GM21381 (cell line): ENCODE measurements at regions not wholly inside any gene's neighbourhood (a gene's known extent, or its start where the extent isn't known, plus 50 kb on each side); places are given as distances from the start of the nearest gene placed in this dataset.

Source experiments
- ATAC-seq: cut with Tn5 transposase; IDR thresholded peaks from one replicate; pipeline ENCODE4 v1.9.1; 2021; ENCODE audit warnings: mild to moderate bottlenecking, moderate library complexity; ENCODE audit not compliant: unreplicated experiment

DNA sequence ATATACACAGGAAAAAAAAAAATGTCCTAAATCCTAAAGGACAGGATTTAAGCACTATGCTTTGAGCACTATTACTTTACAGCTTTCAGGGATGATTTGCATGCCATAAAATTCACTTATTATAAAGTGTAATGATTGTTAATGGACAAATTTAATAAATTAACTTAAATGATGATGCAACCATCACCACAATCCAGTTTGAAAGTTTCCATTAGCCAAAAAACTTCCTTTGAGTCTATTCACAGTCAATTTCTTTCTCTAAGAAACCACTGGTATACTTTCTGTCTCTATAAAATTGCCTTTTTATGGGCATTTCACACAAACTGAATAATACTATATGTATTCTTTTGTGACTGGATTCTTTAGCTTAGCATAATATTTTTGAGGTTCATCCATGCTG is 111.1 kb upstream of the RIOK3 start:
- ATAC-seq = no peak

DNA sequence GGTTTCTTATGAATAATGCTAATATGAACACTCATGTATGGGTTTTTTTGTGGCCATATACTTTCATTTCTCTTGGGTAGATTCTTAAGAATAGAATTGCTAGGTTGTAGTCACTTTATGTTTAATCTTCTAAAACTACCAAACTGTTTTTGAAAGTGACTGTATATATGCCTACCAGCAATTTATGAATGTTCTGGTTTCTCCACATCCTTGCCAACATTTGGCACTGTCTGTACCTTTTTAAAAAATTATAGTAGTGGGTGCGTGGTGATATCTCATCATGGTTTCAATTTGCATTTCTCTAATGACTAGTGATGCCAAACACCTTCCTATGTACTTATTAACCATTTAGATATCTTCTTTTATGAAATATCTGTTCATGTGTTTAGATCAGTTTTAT is 110.6 kb upstream of the RIOK3 start:
- no peak for ATAC-seq

DNA sequence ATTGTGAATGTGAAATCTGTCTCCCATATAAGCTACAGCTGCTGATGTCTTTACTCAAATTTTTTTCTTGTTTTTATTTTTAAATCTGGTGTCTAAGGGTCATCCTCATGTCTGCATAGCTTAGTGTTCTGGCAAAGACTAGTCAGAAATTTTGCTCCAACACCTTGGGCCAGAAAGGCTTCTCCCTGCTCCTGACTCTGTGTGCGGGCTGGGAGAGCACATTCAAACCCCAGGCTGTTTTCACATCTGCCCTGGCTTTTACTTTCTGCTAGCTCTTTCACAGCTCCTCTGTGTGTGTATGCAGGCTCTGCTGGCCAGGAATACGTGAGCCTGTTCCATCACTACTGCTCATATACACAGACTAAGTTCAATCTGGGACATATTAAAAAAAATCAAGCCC is 102.9 kb upstream of the RIOK3 start:
- ATAC-seq = no peak

DNA sequence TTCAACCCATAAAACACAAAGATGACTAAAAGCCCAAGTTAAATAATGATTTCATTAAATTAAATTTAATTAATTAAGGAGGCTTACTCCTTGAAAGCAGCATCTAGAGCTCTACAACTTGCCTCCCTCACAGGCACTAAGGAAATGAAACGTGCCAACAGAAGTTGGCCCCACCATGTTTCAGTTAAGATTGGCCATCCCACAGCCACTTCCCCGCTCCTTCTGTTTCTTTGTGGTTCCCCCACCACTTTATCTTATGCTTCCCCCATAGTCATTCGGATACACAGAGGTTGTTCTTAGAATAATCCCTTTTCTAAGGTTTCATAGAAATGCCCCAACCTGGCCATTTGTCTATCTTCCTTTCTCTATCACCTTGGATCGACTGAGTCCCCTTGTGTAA is 101.6 kb upstream of the RIOK3 start:
- no peak for ATAC-seq

DNA sequence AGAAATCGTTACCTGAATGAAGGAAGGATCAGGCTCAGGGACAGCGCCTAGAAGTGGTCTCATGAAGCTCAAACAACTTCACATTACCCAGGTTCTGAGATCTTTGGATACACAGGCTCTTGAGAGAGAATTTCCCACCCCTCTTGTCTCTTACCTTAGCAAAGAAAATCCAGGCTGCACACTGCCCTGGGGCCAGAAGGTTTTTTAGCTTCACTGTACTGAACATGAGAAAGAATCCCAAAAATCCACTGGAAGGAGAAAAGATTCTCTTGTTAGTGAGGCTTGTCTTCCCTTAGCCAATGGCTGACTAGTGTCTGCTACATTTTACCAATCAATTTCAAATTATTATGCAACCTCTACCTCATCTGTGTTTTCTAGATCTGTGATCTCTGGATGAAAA is 101.0 kb upstream of the RIOK3 start:
- ATAC-seq = no peak

DNA sequence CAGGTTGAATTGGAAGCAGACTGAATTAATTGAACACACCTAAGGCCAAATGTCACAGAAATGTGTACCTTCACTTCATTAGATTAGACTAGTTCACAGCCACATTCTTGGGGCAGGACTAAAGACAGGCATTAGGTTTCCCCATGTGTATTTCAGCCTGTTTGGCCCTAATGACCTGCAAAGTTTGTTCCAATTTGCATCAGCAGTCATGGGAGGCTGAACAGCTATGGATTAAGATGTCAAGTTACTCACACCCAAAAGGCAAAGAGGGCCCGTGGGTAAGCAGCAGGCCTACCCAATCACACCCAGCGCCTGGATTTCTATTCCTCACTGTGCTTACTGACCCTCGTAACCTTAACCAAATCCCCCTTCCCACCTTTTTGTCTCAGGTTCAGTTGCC is 99.6 kb upstream of the RIOK3 start:
- no peak for ATAC-seq

DNA sequence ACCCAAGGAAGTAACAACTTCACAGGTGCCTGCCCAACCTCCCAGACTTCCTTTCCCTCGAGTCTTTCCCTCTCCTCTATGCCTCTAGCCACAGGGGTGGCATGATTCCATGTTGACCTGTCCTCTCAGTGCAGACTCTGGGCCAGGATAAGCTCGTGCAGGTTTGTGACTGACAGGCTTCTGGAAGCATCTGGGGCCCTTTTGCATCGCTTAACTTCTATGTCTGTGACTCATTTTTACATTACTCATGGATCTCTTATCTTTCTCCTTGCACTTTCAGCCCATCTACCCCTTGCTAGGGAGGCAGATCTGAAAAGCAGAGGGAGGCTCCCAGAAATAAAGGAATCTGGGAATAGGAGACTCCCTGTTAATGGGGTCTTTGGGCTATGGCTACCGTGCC is 98.5 kb upstream of the RIOK3 start:
- ATAC-seq = no peak

DNA sequence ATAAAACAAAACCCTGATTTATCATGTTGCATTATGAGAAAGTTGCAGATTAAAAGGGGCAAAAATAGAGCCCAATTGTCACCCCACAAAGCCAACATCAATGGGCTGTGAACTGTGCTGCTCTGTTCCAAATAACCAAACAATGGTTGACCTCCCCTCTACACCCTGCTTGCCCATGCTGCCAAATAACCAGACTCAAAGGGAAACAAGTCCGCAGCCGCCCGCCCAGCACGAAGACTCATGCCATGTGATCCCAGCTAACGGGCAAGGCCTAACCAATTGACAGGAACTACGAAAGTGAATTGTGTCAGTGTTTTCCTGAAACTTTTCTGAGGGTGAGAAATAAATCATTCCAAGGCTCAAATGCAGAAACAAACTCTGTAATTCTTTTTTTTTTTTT is 97.9 kb upstream of the RIOK3 start:
- ATAC-seq = no peak

DNA sequence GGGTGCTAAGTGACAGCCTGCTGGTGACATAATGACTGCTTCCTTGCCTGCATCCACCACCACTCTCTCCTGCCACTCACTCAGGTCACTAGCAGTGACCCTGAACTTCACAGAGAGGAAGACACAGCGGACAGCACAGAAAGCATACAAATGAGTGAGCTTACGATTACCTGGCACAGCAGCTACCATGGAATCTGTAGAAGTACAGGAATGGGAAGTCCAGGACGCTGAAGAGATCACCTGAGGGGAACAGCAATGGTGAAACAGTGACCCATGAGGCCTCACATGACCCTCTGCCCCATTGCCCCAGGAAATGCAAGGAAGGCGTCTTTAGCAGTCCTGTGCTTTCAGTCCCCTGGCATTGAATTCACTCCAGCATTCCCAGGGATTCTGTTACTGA is 96.7 kb upstream of the RIOK3 start:
- ATAC-seq = no peak

DNA sequence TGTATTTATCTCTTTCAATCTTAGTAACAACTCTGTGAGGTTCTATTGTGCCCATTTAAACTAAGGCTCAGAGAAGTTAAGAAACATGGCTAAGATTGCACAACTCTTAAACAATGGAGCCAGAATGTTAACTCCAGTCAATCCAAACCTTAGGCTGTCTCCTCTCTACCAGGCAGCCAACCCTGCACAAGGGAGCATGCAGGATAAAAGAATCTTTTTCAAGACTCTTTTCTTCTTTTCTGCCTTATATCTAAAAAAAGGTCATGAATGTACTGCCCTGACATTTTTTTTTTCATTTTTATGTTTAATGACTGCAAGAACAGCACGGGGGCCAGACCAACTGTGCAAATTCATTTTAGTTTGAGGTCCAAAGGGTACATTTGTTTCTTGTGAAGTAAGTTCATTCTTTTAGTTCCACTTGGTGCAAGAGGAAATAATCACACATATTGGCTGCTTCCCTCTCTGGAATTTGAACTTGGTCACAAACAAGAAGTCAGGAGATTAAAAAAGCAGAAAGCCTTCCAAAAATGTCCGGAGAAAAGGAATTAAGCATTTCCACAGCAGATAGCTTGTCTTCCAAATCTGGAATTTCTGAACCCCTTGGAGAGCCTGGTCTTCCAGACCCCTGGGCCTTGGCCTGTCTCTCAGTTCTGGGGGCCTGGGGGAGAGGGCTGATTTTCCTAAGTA is 96.0 kb upstream of the RIOK3 start:
- no peak for ATAC-seq

DNA sequence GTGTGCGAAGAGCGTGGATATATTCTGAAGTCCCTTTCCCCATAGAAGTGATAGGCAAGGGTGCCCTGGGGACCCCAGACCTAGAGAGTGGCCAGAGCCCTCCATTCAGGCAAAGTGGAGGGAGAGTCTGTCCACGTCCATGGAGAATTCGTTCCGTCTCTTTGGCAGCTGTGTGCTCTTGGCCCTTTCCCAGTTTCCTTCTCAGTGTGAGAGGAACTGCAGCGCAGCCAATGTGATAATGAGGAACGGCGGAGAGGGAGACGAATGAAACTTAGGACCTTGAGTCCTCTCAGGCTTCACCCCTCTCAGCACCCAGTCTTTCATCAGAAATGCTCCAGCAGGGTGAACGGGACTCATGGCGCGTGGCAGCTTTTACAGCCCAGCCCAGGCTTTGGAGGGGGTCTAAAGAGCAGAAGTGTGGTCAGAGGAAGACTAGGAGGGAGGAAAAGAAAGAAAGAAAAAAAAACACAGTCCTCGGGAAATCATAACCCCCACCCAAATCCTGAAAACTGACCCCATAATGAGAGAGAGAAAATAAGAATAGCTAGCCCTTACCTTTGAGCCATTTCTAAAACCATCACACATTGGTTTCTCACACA is 95.0 kb upstream of the RIOK3 start:
- ATAC-seq = no peak

DNA sequence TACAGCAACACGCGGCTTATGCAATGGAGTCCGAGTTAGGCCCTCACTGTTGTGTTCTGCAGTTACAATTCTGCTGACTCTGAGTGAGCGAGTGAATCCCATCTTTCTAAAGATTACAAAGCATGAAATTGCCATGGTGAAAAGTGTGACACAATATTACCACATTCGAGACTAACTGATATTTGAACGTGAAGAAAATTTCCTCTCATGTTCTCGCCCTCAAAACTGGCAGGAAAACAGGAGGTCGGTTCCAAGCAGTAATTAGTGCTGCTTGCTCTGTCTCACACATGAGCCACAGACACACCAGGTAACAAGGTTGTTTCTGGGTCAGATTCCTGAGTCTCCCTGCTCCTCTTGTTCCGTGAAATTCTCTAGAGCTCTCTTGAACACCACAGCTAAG is 93.7 kb upstream of the RIOK3 start:
- ATAC-seq = no peak

DNA sequence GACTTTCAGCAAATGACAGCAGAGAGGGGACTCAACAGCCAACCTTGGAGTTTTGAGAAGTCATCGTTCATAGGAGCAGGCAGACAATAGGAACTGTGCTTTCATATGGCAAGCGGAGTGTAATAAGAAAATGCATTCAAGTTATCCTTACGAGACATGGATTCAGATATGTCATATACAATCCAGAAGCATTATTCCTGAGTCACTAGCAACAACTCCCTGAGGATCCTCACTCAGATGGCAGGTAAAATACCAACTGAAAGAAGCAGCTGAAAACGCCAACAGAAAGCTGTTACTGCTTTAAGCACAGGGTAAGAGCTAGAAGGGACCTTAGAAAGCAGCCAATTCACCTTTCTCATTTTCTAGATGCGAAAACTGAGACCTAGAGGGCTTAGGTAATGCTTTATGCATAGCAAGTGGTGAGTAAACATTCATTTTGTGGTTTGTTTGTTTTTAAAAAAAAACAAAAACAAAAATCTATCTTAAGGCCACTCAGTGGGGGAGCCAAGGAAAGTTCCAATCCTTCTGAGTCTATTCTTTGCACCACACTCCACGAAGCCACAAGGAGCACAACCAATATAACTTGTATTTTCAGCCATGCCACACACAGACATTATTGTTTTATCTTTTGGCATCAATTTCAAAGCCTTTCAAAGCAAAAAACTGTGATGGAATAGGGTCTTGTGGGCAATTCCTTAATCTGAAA is 89.1 kb upstream of the RIOK3 start:
- no peak for ATAC-seq

DNA sequence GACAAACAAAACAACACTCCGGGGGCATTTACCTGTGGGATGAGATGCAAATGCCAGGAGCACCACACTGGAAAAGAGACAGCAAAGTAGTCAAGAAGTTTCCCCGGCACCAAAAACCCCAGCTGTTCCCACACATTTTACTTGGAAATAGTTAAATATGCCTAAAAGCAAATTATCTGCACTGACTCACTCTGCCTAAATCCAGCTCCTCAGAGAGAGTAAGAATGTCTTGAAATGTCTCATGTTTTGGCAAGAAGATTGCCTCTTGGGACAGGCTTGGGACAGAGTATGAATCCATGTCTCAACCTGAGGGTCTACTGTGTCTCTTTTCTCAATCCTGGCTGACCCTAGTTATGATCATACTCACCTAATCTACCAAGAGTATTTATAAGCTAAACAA is 87.5 kb upstream of the RIOK3 start:
- no peak for ATAC-seq

DNA sequence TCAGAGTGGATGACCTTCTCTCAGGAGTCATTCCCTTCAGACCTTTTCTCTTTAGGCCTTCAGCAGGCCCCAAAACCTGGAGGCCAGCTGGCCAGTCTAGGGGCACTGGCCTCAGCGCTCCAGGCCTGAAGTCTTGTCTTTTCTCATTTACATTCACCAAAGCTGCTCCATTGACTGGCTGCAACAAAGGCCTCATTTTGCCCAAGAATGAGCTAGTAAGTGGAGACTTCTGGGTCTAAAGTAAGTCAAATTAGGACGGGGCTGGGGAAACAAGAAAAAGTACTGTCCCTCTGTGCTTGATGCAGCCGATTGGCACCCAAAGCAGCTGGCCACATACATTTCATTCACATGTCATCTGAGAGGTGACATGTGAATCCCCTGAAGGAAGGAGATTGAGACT is 83.8 kb upstream of the RIOK3 start:
- ATAC-seq = no peak

DNA sequence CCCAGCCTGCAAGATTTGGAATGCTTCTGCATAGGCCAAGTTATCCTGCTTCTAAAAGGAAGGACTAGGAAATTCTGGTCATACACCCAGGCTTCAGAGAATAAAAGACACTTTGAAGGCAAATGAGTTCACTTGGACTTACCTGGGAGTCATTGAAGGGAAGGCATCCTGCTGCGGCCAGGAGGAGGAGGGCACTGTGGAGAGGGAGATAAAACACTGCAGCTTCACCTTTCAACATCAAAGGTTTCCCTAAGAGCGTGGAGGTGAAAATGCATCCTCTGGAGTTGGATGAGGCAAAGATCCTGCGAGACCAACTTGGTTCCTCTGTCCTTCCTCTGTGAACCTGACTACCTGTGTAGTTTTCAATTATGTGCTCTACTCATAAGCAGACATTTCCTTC is 79.5 kb upstream of the RIOK3 start:
- no peak for ATAC-seq

DNA sequence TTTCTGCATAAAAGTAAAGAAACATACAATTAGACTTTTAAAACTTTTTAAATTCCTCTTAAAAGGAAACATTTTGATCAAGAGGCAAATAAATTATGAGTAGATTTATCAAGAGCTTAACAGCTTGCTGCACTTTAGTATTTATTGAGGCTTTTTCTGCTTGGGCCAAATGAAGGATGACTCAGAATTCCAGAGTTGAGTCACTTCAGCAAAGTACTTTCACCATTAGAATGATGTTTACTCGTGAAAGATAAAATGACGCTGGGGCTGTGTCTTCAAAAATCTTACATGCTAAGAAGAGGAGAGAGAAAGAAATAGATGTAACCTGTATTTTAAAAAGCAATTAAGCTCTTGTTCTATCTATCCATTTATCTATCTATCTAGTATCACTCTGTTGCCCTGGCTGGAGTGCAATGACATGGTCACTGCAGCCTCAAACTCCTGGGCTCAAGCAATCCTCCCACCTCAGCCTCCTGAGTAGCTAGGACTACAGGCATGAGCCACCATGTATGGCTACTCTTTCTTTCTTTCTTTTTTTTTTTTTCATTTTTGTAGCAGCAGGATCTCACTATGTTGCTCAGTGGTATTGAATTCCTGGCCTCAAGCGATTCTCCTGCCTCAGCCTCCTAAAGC is 75.3 kb upstream of the RIOK3 start:
- peak; percentile 51 for ATAC-seq

DNA sequence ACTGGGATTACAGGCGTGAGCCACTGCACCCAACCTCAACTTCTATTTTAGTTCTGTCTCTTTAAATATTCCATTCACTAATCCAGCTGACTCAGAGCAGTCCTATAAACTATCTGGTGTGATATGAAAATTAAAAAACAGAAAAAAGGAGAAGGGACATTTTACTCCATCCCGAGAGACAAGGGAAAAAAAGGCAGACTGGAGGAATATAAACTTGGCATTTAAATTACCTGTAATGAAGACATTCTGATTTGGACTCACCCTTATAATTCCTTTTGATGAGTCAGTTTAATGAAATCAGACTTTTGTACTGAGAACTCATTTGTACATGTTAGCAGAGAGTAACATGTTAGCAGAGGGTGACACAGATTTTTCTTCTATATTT is 74.8 kb upstream of the RIOK3 start:
- ATAC-seq = no peak

DNA sequence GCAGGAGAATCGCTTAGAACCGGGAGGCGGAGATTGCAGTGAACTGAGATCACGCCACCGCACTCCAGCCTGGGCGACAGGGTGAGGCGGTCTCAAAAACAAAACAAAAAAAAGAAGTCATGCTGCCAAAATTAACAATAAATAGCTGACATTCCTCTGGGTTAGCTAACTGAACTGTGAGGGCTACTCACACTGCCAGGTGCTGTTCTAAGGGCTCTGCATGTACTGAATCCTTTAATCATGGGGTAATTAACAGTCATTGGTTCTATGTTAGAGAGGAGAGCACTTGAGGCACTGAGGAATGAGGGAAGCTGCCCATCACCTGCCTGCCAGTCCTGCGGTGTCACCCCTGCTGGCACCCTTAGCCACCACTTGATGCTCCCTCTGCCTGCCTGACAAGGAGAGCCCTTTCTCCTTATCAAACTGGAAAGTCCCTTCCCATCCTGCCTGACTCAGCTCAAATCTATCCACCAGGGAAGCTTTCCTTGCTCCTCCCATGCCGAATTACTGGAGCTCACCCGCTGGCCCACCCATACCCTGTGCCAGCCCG is 73.0 kb upstream of the RIOK3 start:
- no peak for ATAC-seq

DNA sequence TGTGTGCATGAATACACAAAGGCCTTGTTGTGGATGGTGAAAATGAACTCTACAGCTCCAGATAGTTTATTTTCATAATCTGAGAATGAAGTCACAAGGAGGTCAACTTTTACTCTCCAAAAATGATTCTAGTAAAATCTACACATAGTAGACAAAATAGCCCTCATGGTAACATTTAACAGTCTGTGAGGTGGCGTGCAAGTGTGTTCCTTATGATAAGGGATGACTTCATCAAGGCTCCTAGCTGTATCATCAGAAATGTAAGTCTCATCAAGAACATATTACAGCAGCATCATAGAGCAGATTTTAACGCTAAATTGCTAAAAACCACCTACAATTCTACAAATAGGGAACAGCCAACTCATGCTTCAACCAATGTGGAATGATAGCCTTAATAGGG is 72.3 kb upstream of the RIOK3 start:
- ATAC-seq = no peak

DNA sequence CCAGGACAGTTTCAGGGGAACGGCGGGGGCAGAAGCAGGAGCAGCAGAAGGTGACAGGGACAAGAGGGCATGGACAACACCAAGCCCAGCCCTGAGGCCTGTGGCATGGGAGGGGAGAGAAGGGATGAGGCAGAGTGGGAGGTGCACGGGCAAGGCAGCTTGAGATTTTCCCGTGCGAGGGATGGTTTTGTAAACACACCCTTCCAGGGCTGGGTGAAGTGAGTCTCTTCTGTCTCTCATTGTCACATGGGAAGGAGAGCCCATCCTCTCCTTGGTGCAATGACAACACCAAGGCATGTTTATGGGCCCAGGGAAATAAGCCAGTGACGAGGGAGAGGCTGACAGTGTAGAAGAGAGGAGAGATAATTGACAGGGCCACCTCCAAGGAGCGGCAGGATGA is 69.6 kb upstream of the RIOK3 start:
- ATAC-seq = no peak
